ENCODE measurements at regions not wholly inside any gene's neighbourhood (a gene's known extent, or its start where the extent isn't known, plus 50 kb on each side); places are given as distances from the start of the nearest gene placed in this dataset.

DNA sequence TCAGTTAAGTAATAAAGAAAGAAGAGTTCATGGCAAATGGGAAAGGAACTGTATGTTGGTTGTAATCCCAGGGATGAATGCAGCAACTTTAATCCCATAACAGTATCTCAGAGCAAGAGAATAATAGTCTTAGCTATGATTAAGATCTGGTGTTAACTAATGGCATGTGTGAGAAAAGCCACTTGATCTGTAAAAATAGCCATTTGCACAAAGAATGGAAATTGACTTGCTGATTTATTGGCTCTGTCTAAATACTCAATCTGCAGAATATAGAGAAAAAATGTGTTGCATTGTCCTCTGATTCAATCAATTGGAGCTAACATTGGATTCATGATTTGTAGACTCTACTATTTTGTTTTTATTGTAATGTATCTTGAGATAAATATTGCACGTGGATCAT is 987.0 kb downstream of the NSUN3 start:
- intact Hi-C loops (cut with DNase I): no loop called here
- Histone ChIP-seq H3K27me3 (no peaks in the 10 kb centered on the region), H3K4me1 (no peaks in the 10 kb centered on the region), H3K36me3 (no peaks in the 10 kb centered on the region), H3K27ac (no peak overlapping the region), H3K9me3 (no peaks in the 10 kb centered on the region), H3K4me3 (no peak overlapping the region)
- TF ChIP-seq, protein P1, sequence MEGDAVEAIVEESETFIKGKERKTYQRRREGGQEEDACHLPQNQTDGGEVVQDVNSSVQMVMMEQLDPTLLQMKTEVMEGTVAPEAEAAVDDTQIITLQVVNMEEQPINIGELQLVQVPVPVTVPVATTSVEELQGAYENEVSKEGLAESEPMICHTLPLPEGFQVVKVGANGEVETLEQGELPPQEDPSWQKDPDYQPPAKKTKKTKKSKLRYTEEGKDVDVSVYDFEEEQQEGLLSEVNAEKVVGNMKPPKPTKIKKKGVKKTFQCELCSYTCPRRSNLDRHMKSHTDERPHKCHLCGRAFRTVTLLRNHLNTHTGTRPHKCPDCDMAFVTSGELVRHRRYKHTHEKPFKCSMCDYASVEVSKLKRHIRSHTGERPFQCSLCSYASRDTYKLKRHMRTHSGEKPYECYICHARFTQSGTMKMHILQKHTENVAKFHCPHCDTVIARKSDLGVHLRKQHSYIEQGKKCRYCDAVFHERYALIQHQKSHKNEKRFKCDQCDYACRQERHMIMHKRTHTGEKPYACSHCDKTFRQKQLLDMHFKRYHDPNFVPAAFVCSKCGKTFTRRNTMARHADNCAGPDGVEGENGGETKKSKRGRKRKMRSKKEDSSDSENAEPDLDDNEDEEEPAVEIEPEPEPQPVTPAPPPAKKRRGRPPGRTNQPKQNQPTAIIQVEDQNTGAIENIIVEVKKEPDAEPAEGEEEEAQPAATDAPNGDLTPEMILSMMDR (IDR thresholded peaks at IDR 0.05): no peak
- no peak for TF ChIP-seq POLR2A (IDR thresholded peaks at IDR 0.05)
- no peak for DNase-seq
- 50 to 54% methylated on average over 1 of the region's 1 CpG for WGBS, 2 donors

DNA sequence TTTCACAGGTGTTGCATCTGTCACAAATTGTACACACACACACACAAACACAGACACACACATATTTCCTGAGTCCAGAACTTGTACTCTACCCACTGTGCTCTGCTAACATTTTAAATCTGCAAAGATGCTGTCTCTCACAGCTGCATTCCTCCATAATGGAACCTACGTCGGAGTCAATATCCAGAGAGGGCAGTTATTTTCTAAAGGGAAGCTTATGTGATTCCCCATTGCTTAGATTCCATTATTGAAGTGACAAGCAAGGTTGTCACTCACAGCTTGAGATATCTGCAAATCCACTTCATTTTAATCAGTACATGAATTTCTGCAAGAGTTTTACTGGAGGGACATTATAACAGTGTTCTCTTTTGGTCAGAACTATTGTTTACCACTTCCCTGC is 992.4 kb downstream of the NSUN3 start:
- WGBS, 2 donors: 88 to 92% methylated on average over 2 of the region's 2 CpGs
- H3K4me1 ChIP-seq: no peaks in the 10 kb centered on the region
- H3K27ac ChIP-seq: no peak overlapping the region
- TF ChIP-seq POLR2A (IDR thresholded peaks at IDR 0.05): no peak
- TF ChIP-seq, protein P1 (IDR thresholded peaks at IDR 0.05): no peak
- no peak for DNase-seq
- intact Hi-C loops (cut with DNase I): no loop called here
- H3K9me3 ChIP-seq: no peaks in the 10 kb centered on the region
- H3K4me3 ChIP-seq: no peak overlapping the region
- no peaks in the 10 kb centered on the region for H3K27me3 ChIP-seq
- no peaks in the 10 kb centered on the region for H3K36me3 ChIP-seq

DNA sequence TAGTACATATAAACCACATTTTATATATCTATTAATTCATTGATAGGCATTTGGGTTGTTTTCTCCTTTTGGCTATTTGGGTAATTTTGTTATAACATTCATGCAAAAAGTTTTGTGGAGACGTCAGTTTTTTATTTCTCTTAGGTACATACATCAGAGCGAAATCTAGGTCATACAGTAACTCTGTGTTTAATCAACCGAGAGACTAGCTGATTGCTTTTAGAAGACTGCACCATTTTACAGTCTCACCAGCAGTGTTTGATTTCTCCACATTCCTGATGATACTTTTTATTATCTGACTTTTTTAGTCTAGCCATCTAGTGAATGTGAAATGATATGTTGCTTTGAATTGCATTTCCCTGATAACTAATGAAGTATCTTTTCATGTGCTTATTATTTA is 1019.3 kb downstream of the NSUN3 start:
- intact Hi-C loops (cut with DNase I): no loop called here
- no peak for TF ChIP-seq POLR2A (IDR thresholded peaks at IDR 0.05)
- TF ChIP-seq, protein P1 (IDR thresholded peaks at IDR 0.05): no peak

DNA sequence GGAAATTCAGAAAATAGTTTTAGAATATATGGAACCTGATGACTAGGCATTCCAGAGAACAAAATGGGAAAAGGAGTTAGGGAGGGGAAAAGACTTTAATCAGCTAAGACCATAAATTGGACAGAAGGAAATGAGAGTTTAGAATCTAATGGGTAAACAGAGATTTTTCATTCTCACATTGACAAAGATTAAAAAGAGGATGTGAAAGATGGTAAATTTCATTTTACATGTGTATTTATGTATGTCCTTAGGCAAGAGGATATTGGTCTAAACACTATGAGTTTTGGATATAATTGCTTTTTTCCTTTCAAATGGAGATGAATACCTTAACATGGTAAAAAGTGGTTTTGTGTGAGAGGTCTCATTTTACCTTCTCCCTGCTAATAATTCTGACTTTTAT is 1021.9 kb downstream of the NSUN3 start:
- DNase-seq: no peak
- no peaks in the 10 kb centered on the region for H3K36me3 ChIP-seq
- intact Hi-C loops (cut with DNase I): no loop called here
- no peaks in the 10 kb centered on the region for H3K9me3 ChIP-seq
- TF ChIP-seq, protein P1 (IDR thresholded peaks at IDR 0.05): no peak
- no peak for TF ChIP-seq POLR2A (IDR thresholded peaks at IDR 0.05)
- H3K27me3 ChIP-seq: no peaks in the 10 kb centered on the region
- H3K4me1 ChIP-seq: no peaks in the 10 kb centered on the region
- no peak overlapping the region for H3K27ac ChIP-seq
- no peak overlapping the region for H3K4me3 ChIP-seq

More for the DNA sequence above, 1019.3 kb downstream of the NSUN3 start:
- Histone ChIP-seq H3K36me3 (no peaks in the 10 kb centered on the region), H3K4me3 (no peak overlapping the region), H3K9me3 (no peaks in the 10 kb centered on the region), H3K27ac (no peak overlapping the region), H3K27me3 (no peaks in the 10 kb centered on the region), H3K4me1 (no peaks in the 10 kb centered on the region)
- DNase-seq: no peak
- 83% methylated on average over 3 of the region's 3 CpGs for WGBS, 2 donors

DNA sequence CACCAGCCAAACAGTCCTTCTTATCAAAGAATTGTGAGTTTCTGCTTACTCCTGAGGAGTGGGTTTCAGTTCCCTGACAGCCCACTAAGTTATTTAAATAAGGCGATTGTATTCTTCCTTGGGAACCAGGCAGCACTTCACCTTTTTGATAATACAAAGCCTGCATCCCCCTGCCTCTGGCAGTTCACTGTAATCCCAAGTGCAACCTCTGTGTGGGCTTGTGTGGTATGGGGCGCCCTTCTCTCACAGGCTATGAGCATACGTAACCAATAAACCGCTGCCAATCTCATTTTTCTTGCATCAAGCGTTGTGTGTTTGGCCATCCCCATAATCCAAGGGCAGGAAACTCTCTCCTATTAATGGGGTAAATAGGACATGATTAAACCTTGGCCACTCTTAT is 1025.6 kb downstream of the NSUN3 start:
- no peaks in the 10 kb centered on the region for H3K27me3 ChIP-seq
- H3K4me3 ChIP-seq: no peak overlapping the region
- 80 to 82% methylated on average over 5 of the region's 5 CpGs for WGBS, 2 donors
- TF ChIP-seq, protein P1 (IDR thresholded peaks at IDR 0.05): no peak
- no peak for TF ChIP-seq POLR2A (IDR thresholded peaks at IDR 0.05)
- H3K4me1 ChIP-seq: no peaks in the 10 kb centered on the region
- intact Hi-C loops (cut with DNase I): no loop called here
- H3K27ac ChIP-seq: no peak overlapping the region
- DNase-seq: no peak
- no peaks in the 10 kb centered on the region for H3K9me3 ChIP-seq
- no peaks in the 10 kb centered on the region for H3K36me3 ChIP-seq
